Astrocyte of the spinal cord (primary cell): ENCODE measurements at regions not wholly inside any gene's neighbourhood (a gene's known extent, or its start where the extent isn't known, plus 50 kb on each side); places are given as distances from the start of the nearest gene placed in this dataset.

Experiments used
- DNase-seq: peaks from one replicate; pipeline ENCODE4 v3.0.0; 2011; ENCODE audit warnings: low read depth, low spot score
- H3K4me3 ChIP-seq: 2 replicates; pipeline ENCODE4 v1.5.1; 2011; ENCODE audit warnings: low read depth, mild to moderate bottlenecking, low read length, moderate library complexity
- CTCF ChIP-seq: IDR thresholded peaks from 2 replicates; pipeline ENCODE4 v1.5.1; 2012; ENCODE audit warnings: low read depth, mild to moderate bottlenecking, low read length, inconsistent platforms
- in situ Hi-C: cut with HindIII; loops from 2 replicates; pipeline ENCODE4 v1.10.0; 2017; ENCODE audit warnings: low sequenced_read_pairs

GRCh38 chr2:220736778-220737177, 835.3 kb downstream of the EPHA4 start:
- DNase-seq, result no peak

GRCh38 chr2:220743203-220743602, 828.9 kb downstream of the EPHA4 start:
- H3K4me3 ChIP-seq, result no peak overlapping the region
- TF ChIP-seq CTCF, result no peak
- DNase-seq, result no peak
- in situ Hi-C loops, result no loop called here

More at GRCh38 chr2:220736778-220737177, 835.3 kb downstream of the EPHA4 start:
- in situ Hi-C loops, result no loop called here
- no peak overlapping the region for H3K4me3 ChIP-seq
- TF ChIP-seq CTCF, result no peak

DNA sequence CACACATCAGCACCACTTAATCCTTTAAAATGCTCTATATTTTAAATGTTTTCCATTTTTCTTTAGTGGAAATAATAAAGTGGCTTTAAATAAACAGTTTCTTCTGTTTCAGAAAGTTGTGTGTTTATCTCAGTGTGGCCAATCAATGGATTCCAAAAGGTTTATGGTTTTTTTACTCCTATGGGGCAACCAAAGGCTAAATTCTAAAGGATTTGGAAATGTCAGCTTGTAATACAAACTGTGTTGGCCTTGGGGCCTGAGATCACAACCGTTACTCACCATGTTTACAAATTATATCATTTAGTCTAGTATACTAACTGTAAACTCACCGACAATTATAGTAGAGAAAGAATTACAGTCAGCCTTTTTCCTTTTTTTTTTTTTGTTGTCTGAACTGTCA, 827.2 kb downstream of the EPHA4 start:
- no peak for TF ChIP-seq CTCF

DNA sequence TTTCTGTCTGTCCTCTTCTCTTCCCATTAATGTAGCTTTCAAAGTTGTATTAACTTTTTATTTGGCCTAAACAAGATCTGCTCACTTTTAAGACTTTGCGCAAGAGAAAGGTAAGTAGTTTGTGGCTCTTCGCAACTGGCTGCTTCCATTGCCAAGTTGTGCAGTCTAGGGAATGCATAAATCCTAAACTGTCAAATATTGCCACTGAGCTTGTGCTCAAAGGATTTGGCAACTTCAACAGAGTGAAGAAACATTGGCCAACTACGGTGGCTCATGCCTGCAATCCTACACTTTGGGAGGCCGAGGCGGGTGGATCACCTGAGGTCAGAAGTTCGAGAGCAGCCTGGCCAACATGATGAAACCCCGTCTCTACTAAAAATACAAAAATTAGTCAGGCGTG, 826.4 kb downstream of the EPHA4 start:
- no peak overlapping the region for H3K4me3 ChIP-seq
- TF ChIP-seq CTCF, result no peak
- DNase-seq, result no peak
- in situ Hi-C loops, result no loop called here

More for the DNA sequence above, 827.2 kb downstream of the EPHA4 start:
- no peak overlapping the region for H3K4me3 ChIP-seq
- no peak for DNase-seq
- in situ Hi-C loops, result no loop called here

- TF ChIP-seq CTCF, result no peak
- in situ Hi-C loops, result no loop called here
- H3K4me3 ChIP-seq, result no peak overlapping the region
- no peak for DNase-seq
These were observed 824.4 kb downstream of the EPHA4 start for GRCh38 chr2:220747736-220748135.

GRCh38 chr2:220748875-220749479, 823.1 kb downstream of the EPHA4 start:
- DNase-seq, result no peak
- in situ Hi-C loops, result no loop called here
- no peak for TF ChIP-seq CTCF
- no peak overlapping the region for H3K4me3 ChIP-seq
